ENCODE measurements at regions not wholly inside any gene's neighbourhood (a gene's known extent, or its start where the extent isn't known, plus 50 kb on each side); places are given as distances from the start of the nearest gene placed in this dataset.

- TF ChIP-seq, protein P1, sequence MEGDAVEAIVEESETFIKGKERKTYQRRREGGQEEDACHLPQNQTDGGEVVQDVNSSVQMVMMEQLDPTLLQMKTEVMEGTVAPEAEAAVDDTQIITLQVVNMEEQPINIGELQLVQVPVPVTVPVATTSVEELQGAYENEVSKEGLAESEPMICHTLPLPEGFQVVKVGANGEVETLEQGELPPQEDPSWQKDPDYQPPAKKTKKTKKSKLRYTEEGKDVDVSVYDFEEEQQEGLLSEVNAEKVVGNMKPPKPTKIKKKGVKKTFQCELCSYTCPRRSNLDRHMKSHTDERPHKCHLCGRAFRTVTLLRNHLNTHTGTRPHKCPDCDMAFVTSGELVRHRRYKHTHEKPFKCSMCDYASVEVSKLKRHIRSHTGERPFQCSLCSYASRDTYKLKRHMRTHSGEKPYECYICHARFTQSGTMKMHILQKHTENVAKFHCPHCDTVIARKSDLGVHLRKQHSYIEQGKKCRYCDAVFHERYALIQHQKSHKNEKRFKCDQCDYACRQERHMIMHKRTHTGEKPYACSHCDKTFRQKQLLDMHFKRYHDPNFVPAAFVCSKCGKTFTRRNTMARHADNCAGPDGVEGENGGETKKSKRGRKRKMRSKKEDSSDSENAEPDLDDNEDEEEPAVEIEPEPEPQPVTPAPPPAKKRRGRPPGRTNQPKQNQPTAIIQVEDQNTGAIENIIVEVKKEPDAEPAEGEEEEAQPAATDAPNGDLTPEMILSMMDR (conservative IDR thresholded peaks at IDR 0.05 in 1 of 2, IDR thresholded peaks at IDR 0.05 in 1 of 2; ENCODE audit: low read depth in 1 of 2, low read length in 2 of 2) = no peak
- TF ChIP-seq EZH2 (IDR thresholded peaks at IDR 0.05; ENCODE audit: low read length, missing control alignments) = no peak
Observed at GRCh38 chr6:94859924-94860323, 717.4 kb upstream of the MANEA start.
